ENCODE measurements at regions not wholly inside any gene's neighbourhood (a gene's known extent, or its start where the extent isn't known, plus 50 kb on each side); places are given as distances from the start of the nearest gene placed in this dataset.

DNA sequence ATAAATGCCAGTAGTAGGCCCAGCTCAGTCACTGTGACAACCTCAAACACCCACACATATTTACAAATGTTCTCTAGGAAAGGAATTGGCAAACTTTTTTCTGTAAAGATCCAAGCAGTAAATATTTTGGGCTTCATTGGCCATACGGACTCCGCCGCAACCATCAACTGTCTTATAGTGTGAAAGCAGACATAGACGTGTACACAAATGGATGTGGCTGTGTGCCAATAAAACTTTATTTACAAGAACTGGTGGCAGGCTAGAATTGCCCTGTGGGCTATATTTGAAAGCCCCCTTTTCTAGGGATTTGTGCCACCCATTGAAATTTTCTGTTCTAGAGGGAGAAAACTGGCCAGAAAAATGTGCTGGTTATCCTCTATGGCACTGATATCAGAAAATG, 683.8 kb upstream of the EEF2KMT start:
- H3K4me3 ChIP-seq (replicated peaks in 1 of 2; ENCODE audit: low read depth in 2 of 2, low read length in 2 of 2) = no peak overlapping the region
- no peak for DNase-seq (ENCODE audit: low read depth in 2 of 2)
- TF ChIP-seq, protein P1, sequence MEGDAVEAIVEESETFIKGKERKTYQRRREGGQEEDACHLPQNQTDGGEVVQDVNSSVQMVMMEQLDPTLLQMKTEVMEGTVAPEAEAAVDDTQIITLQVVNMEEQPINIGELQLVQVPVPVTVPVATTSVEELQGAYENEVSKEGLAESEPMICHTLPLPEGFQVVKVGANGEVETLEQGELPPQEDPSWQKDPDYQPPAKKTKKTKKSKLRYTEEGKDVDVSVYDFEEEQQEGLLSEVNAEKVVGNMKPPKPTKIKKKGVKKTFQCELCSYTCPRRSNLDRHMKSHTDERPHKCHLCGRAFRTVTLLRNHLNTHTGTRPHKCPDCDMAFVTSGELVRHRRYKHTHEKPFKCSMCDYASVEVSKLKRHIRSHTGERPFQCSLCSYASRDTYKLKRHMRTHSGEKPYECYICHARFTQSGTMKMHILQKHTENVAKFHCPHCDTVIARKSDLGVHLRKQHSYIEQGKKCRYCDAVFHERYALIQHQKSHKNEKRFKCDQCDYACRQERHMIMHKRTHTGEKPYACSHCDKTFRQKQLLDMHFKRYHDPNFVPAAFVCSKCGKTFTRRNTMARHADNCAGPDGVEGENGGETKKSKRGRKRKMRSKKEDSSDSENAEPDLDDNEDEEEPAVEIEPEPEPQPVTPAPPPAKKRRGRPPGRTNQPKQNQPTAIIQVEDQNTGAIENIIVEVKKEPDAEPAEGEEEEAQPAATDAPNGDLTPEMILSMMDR (IDR thresholded peaks at IDR 0.05; ENCODE audit: low read depth, low read length) = no peak

- no peak overlapping the region for H3K4me3 ChIP-seq (replicated peaks in 1 of 2; ENCODE audit: low read depth in 2 of 2, low read length in 2 of 2)
- TF ChIP-seq, protein P1 (IDR thresholded peaks at IDR 0.05; ENCODE audit: low read depth, low read length) = no peak
- no peak for DNase-seq (ENCODE audit: low read depth in 2 of 2)
These were observed 679.3 kb upstream of the EEF2KMT start for GRCh38 chr16:5776876-5777275.

GRCh38 chr16:5775916-5776315, 678.3 kb upstream of the EEF2KMT start:
- DNase-seq (ENCODE audit: low read depth in 2 of 2) = no peak
- no peak overlapping the region for H3K4me3 ChIP-seq (replicated peaks in 1 of 2; ENCODE audit: low read depth in 2 of 2, low read length in 2 of 2)
- TF ChIP-seq, protein P1 (IDR thresholded peaks at IDR 0.05; ENCODE audit: low read depth, low read length) = no peak

DNA sequence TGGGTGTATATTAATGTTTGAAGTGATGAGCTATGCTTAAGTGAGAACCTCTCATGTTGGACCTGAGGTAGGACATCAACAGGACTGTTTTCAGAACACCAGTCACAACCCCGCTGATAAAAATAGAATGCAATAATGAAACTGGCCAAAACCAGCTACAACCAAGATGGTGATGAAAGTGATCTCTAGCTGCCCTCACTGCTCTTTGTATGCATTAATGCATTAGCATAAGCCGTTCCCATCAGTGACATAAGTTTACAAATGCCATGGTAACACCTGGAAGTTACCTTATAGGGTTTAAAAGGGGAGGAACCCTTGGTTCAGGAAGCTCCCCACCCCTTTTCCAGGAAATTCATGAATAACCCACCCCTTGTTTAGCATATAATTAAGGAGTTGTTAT, 672.5 kb upstream of the EEF2KMT start:
- H3K4me3 ChIP-seq (replicated peaks in 1 of 2; ENCODE audit: low read depth in 2 of 2, low read length in 2 of 2) = no peak overlapping the region
- no peak for DNase-seq (ENCODE audit: low read depth in 2 of 2)
- TF ChIP-seq, protein P1 (IDR thresholded peaks at IDR 0.05; ENCODE audit: low read depth, low read length) = no peak

- no peak for DNase-seq (ENCODE audit: low read depth in 2 of 2)
- no peak overlapping the region for H3K4me3 ChIP-seq (replicated peaks in 1 of 2; ENCODE audit: low read depth in 2 of 2, low read length in 2 of 2)
- TF ChIP-seq, protein P1 (IDR thresholded peaks at IDR 0.05; ENCODE audit: low read depth, low read length) = no peak
These were observed 671.9 kb upstream of the EEF2KMT start for GRCh38 chr16:5769513-5769912.

DNA sequence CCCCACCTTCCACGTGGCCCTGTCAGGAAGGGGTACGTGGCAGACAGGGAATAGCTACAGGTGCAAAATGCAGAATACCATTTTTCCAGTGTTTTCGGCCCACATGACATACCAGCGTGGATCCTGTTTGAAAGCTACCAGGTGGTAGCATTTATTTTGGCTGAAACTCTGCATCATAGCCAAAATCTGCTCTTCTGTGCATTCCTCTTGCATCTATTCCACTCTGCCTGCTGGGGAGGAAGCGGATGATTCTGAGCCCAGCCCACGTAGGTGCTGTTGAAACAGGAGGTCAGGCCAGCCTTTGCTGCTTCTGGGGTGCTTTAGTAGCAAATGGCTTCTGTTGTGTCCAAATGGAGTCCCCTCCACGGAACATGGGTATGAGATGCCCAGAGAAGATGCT, 670.9 kb upstream of the EEF2KMT start:
- TF ChIP-seq, protein P1 (IDR thresholded peaks at IDR 0.05; ENCODE audit: low read depth, low read length) = no peak
- DNase-seq (ENCODE audit: low read depth in 2 of 2) = no peak
- no peak overlapping the region for H3K4me3 ChIP-seq (replicated peaks in 1 of 2; ENCODE audit: low read depth in 2 of 2, low read length in 2 of 2)

- no peak for DNase-seq (ENCODE audit: low read depth in 2 of 2)
- no peak overlapping the region for H3K4me3 ChIP-seq (replicated peaks in 1 of 2; ENCODE audit: low read depth in 2 of 2, low read length in 2 of 2)
- TF ChIP-seq, protein P1 (IDR thresholded peaks at IDR 0.05; ENCODE audit: low read depth, low read length) = no peak
These were observed 665.6 kb upstream of the EEF2KMT start for GRCh38 chr16:5763176-5763575.
